Stomach smooth muscle (tissue), 2 donors: ENCODE measurements at regions not wholly inside any gene's neighbourhood (a gene's known extent, or its start where the extent isn't known, plus 50 kb on each side); places are given as distances from the start of the nearest gene placed in this dataset.

Source experiments
- H3K27ac ChIP-seq: one replicate; pipeline ENCODE4 v1.7.0; 2013; ENCODE audit warnings: mild to moderate bottlenecking, low read length, inconsistent platforms
- H3K27me3 ChIP-seq, 2 donors: one replicate each; pipeline ENCODE4 v1.7.0; 2013; ENCODE audit warnings: low read length in 2 of 2; ENCODE audit not compliant: insufficient read depth in 2 of 2, control insufficient read depth in 1 of 2
- H3K36me3 ChIP-seq, 2 donors: one replicate each; pipeline ENCODE4 v1.7.0; 2013; ENCODE audit warnings: low read length in 2 of 2; ENCODE audit not compliant: control insufficient read depth in 2 of 2, insufficient read depth in 2 of 2
- H3K4me1 ChIP-seq: one replicate; pipeline ENCODE4 v1.7.0; 2013; ENCODE audit warnings: low read length; ENCODE audit not compliant: control insufficient read depth, insufficient read depth
- H3K4me3 ChIP-seq, 2 donors: one replicate each; pipeline ENCODE4 v1.7.0; 2013; ENCODE audit warnings: low read length in 2 of 2
- H3K9ac ChIP-seq, 2 donors: one replicate each; pipeline ENCODE4 v1.7.0; 2013; ENCODE audit warnings: low read length in 2 of 2, mild to moderate bottlenecking in 1 of 2
- H3K9me3 ChIP-seq, 2 donors: one replicate each; pipeline ENCODE4 v1.7.0; 2013; ENCODE audit warnings: low read length in 2 of 2; ENCODE audit not compliant: control insufficient read depth in 2 of 2
- donor health status: healthy.
- donor health status: Pancreatic carcinoma.

- H3K9me3 ChIP-seq, result no peaks in the 10 kb centered on the region
- no peaks in the 10 kb centered on the region for H3K4me1 ChIP-seq
Observed at GRCh38 chr3:94314218-94314883, 251.5 kb downstream of the NSUN3 start.

GRCh38 chr3:94317017-94317416 lies 254.2 kb downstream of the NSUN3 start:
- Histone ChIP-seq H3K4me1 (no peaks in the 10 kb centered on the region), H3K4me3 (no peak overlapping the region), H3K36me3 (no peaks in the 10 kb centered on the region), H3K9ac (no peak overlapping the region), H3K27me3 (no peaks in the 10 kb centered on the region), H3K9me3 (no peaks in the 10 kb centered on the region), H3K27ac (no peak overlapping the region)

More at GRCh38 chr3:94314218-94314883, 251.5 kb downstream of the NSUN3 start:
- Histone ChIP-seq H3K36me3 (no peaks in the 10 kb centered on the region), H3K9ac (no peak overlapping the region), H3K27me3 (no peaks in the 10 kb centered on the region), H3K27ac (no peak overlapping the region), H3K4me3 (no peak overlapping the region)

- no peak overlapping the region for H3K9ac ChIP-seq
- no peaks in the 10 kb centered on the region for H3K36me3 ChIP-seq
- H3K9me3 ChIP-seq, result no peaks in the 10 kb centered on the region
- no peak overlapping the region for H3K4me3 ChIP-seq
- no peak overlapping the region for H3K27ac ChIP-seq
- no peaks in the 10 kb centered on the region for H3K27me3 ChIP-seq
- H3K4me1 ChIP-seq, result no peaks in the 10 kb centered on the region
Observed at GRCh38 chr3:94323596-94323995, 260.7 kb downstream of the NSUN3 start.

- Histone ChIP-seq H3K27me3 (no peaks in the 10 kb centered on the region), H3K9me3 (no peaks in the 10 kb centered on the region), H3K4me3 (no peak overlapping the region), H3K4me1 (no peaks in the 10 kb centered on the region), H3K27ac (no peak overlapping the region), H3K9ac (no peak overlapping the region), H3K36me3 (no peaks in the 10 kb centered on the region)
Observed at GRCh38 chr3:94331831-94332230, 269.0 kb downstream of the NSUN3 start.

GRCh38 chr3:94336046-94336753 lies 273.3 kb downstream of the NSUN3 start:
- H3K36me3 ChIP-seq, result no peaks in the 10 kb centered on the region
- no peaks in the 10 kb centered on the region for H3K9me3 ChIP-seq
- H3K4me3 ChIP-seq, result no peak overlapping the region
- H3K27me3 ChIP-seq, result no peaks in the 10 kb centered on the region
- H3K9ac ChIP-seq, result no peak overlapping the region
- no peak overlapping the region for H3K27ac ChIP-seq
- no peaks in the 10 kb centered on the region for H3K4me1 ChIP-seq

- Histone ChIP-seq H3K36me3 (no peaks in the 10 kb centered on the region), H3K4me3 (no peak overlapping the region), H3K27me3 (no peaks in the 10 kb centered on the region), H3K27ac (no peak overlapping the region), H3K9me3 (no peaks in the 10 kb centered on the region), H3K4me1 (no peaks in the 10 kb centered on the region), H3K9ac (no peak overlapping the region)
Observed at GRCh38 chr3:94345101-94345500, 282.2 kb downstream of the NSUN3 start.

- Histone ChIP-seq H3K9ac (no peak overlapping the region), H3K36me3 (no peaks in the 10 kb centered on the region), H3K9me3 (no peaks in the 10 kb centered on the region), H3K27ac (no peak overlapping the region), H3K4me3 (no peak overlapping the region), H3K27me3 (no peaks in the 10 kb centered on the region), H3K4me1 (no peaks in the 10 kb centered on the region)
Observed at GRCh38 chr3:94349310-94349878, 286.5 kb downstream of the NSUN3 start.

- no peaks in the 10 kb centered on the region for H3K27me3 ChIP-seq
- H3K27ac ChIP-seq, result no peak overlapping the region
- no peaks in the 10 kb centered on the region for H3K4me1 ChIP-seq
- H3K4me3 ChIP-seq, result no peak overlapping the region
- no peak overlapping the region for H3K9ac ChIP-seq
- no peaks in the 10 kb centered on the region for H3K36me3 ChIP-seq
- H3K9me3 ChIP-seq, result no peaks in the 10 kb centered on the region
Observed at GRCh38 chr3:94356581-94356980, 293.7 kb downstream of the NSUN3 start.

GRCh38 chr3:94359996-94360395 lies 297.1 kb downstream of the NSUN3 start:
- Histone ChIP-seq H3K27ac (no peak overlapping the region), H3K9ac (no peak overlapping the region), H3K4me3 (no peak overlapping the region), H3K36me3 (no peaks in the 10 kb centered on the region), H3K4me1 (no peaks in the 10 kb centered on the region), H3K27me3 (no peaks in the 10 kb centered on the region), H3K9me3 (no peaks in the 10 kb centered on the region)

GRCh38 chr3:94360987-94361386 lies 298.1 kb downstream of the NSUN3 start:
- Histone ChIP-seq H3K4me1 (no peaks in the 10 kb centered on the region), H3K4me3 (no peak overlapping the region), H3K9me3 (no peaks in the 10 kb centered on the region), H3K9ac (no peak overlapping the region), H3K27me3 (no peaks in the 10 kb centered on the region), H3K36me3 (no peaks in the 10 kb centered on the region), H3K27ac (no peak overlapping the region)

- H3K27me3 ChIP-seq, result no peaks in the 10 kb centered on the region
Observed at GRCh38 chr3:94362393-94362792, 299.5 kb downstream of the NSUN3 start.

More at GRCh38 chr3:94362393-94362792, 299.5 kb downstream of the NSUN3 start:
- no peak overlapping the region for H3K4me3 ChIP-seq
- no peaks in the 10 kb centered on the region for H3K4me1 ChIP-seq
- no peak overlapping the region for H3K27ac ChIP-seq
- no peaks in the 10 kb centered on the region for H3K36me3 ChIP-seq
- H3K9ac ChIP-seq, result no peak overlapping the region
- H3K9me3 ChIP-seq, result no peaks in the 10 kb centered on the region
